CD4-positive, alpha-beta T cell treated with Interleukin-1 beta for 1 hour (primary cell): ENCODE measurements at regions not wholly inside any gene's neighbourhood (a gene's known extent, or its start where the extent isn't known, plus 50 kb on each side); places are given as distances from the start of the nearest gene placed in this dataset.
"Not testable (repeated sequence)": the region's sequence is repeated elsewhere in the genome, so short reads cannot be mapped to it uniquely, and the experiment has no call there.

Experiments
- DNase-seq, 2 donors: peaks; one replicate each; pipeline ENCODE4 v3.0.0-alpha.2; 2020 to 2022

DNA sequence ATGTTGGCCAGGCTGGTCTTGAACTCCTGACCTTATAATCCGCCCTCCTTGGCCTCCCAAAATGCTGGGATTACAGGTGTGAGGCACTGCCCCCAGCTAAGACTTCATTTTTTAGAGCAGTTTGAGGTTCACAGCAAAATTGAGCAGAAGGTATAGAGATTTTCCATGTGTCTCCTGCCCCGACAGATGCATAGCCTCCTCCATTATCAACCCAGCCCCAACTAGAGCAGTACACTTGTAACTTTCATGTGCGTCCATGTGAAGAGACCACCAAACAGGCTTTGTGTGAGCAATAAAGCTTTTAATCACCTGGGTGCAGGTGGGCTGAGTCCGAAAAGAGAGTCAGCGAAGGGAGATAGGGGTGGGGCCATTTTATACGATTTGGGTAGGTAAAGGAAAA is 179.1 kb downstream of the CD83 start:
- not testable (repeated sequence) for DNase-seq

DNA sequence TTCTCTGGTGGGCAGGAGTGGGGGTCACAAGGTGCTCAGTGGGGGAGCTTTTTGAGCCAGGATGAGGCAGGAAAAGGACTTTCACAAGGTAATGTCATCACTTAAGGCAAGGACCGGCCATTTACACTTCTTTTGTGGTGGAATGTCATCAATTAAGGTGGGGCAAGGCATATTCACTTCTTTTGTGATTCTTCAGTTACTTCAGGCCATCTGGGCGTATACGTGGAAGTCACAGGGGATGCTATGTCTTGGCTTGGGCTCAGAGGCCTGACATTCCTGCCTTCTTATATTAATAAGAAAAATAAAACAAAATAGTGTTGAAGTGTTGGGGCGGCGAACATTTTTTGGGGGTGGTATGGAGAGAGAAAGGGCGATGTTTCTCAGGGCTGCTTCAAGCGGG is 179.5 kb downstream of the CD83 start:
- not testable (repeated sequence) for DNase-seq

DNA sequence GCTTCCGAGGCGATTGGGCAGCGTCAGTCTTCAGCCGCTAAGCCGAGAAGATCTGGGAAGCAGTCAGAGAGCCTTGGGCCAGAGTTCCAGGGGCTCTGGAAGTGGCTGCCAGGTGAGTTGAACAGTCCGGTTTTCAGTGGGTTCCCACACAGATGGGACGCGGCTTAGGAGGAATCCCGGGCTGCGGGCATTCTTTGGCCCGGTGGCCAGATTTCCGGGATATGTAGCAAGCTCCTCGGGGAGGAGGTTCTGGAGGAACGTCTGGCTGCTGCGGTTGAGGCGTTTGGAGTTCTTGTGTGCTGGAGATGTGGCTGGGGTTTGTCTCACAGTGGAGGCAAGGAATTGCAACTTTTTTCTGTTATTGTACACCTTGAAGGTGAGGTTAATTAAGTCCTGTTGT is 182.6 kb downstream of the CD83 start:
- not testable (repeated sequence) for DNase-seq

DNA sequence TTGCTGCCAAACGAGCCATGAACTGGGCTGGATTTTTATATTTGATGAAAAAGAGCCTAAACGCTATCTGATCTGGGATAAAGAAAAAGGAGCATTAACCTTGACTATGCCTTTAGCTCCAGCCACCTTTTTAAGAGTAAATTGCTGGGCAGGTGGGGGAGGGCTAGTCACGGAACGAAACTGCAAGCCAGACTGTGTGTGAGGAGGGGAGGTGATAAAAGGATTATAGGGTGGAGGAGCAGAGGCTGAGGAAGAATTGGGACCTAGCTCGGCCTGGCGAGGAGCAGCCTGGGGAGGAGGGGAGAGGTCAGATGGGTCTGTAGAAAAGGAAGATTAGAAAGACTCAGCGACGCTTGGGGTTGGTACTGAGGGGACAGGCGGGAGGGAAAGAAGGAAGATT is 183.1 kb downstream of the CD83 start:
- DNase-seq, result not testable (repeated sequence)

DNA sequence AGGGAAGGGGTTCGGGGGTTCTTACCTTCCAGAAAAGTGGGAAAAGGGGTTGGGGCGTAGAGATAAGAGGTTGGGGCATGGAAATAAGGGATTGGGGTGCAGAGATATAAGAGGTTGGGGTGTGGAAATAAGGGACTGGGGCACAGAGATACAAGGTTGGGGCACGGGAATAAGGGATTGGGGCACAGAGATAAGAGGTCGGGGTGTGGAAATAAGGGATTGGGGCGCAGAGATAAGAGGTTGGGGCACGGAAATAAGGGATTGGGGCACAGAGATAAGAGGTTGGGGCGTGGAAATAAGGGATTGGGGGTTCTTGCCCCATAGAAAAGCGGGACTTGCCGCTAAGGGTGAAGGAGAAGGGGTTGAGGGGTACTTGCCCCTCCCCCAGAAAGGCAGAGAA is 183.9 kb downstream of the CD83 start:
- DNase-seq, result not testable (repeated sequence)

DNA sequence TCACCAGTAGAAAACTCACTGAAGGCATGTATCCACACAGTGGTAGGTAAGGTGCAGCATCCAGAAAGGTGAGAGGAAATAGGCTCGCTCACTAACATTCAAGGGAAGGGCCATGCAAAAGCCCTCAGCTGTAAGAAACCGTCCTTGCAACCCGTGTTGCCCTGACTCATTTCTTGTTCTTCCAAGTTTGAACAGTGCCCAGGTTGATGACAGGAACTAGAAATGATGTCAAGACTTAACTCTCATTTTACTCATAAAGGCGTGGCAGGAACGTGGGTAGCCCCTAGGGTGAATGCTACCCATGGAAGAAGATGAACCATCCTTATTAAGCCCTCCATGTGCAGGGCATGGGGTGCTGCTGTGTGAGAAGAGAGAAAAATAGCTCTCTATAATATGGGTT is 187.6 kb downstream of the CD83 start:
- DNase-seq, result no peak

DNA sequence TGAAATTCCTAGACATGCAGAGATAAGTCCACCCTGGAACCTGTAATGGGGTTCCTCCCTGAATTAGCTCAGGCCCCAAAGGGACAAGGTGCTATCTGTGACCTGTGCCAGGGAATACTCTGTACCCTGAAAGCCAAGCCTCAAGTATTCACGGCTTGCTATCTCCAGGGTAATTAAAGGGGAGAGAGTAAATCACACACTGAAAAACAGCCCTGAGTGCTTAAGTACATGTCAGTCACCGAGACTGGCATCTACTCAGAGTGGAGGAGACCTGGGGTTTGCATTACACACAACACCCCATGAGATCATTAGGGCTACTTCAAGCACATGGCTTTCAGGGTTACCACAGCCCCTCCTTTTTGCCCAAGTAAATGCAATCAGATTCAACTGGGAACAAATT is 188.1 kb downstream of the CD83 start:
- DNase-seq, result no peak

DNA sequence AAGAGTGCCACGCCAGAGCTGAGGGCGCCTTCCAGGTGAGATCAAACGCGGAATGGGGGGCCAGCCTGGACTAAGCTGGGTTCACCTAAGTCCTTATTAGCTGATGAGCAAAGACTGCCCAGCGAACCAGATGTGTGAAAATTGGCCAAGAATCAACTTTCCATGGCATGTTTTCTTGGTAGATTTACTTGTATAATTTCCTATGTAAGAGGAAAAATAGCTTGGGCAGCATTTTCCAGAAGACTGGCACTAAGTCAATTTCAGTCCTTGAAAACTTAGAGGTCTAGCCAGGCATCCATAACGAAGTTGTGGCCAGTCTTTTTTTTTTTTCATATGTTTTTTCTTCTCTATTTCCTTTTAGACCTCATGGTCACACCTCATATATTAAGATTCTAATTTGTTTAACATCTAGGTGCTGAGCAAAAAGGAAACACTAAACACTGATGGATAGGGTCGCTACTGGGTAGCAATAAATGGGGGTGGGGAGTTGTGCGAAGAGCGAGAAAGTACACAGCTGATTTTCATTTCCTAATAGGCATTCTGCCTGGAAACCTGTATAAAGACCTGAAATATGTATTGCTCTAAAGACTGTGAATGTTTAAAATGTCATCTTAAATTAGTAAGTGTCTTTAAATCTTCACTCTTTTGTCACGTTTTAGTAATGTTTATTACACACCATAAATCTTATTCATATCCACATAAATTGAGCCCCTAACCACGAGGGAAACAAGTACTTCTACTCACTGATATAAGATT is 188.8 kb downstream of the CD83 start:
- DNase-seq, result no peak

DNA sequence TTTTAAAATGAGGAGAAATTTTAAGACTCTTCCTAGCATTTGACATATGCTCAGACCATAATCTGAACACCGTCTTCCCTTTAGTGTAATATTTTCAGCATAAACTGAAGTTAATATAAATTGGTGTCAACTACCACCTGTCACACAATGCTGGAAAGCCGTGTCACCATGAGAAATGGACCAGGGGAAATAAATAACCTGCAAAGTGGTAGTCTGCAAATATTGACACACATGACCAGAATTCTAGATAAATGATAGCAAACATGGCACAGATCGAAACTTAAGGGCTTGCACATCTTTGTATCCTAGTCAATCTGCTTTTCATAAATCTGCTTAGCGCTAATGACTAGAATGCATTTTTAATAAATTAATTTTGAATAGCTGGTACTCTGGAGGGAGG is 191.9 kb downstream of the CD83 start:
- no peak for DNase-seq

DNA sequence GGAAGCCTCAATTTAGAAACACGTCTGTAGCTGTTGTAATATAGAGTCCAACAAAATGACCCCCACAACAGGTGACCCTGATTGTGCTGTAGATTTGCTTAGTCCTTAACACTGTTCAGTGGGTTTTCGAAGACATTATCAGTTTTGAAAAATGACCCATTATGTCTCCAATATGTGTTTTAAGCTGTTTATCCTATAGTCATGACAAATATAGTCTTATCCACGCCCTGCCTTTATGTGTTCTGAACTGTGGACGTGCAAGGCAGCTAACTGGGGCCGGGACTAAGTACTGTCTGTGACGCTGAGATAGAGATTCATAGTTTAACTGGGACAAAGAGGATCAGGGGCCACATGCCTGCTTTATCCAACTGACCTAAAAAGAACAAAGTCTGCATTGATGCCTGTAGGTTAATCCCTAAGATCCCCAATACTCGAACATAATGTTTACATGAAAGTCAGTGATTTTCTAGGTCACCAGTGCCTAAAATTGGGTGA is 192.4 kb downstream of the CD83 start:
- DNase-seq, result no peak

DNA sequence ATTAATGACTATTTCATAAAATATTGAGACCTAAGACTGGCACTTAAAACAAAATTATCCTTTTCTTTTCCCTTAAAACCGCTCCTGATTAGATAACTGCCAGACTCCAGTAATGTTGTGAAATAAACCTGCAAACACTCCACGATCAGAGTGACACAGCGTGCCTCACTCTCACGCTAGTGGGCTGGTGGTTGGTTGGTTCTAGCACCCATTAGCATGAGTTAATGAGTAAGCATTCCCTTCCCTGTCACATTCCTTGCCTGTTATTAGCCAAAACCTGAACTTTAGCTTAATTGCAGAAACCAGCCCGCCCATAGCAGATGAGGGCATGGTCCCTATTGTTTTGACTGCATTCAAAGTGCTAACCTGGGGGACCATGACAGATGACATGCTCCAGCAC is 193.4 kb downstream of the CD83 start:
- DNase-seq, result no peak

DNA sequence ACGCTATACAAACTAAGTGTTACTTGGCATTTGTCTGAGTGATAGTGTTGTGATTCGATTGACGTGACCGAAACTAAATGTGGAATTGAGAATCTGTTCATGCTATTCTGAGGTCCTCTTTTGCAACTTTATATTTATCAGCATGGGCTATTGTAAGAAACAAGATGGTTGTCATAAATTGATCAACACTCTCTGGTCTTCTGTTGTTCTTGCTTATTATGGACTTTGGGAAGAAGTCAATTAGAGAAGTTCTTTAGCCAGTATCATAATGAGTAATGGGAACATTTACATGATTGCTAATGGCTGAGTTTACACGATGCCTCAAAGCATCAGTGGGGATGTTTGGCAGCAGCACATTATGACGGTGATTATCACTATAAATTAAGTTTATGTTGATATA is 195.0 kb downstream of the CD83 start:
- no peak for DNase-seq

DNA sequence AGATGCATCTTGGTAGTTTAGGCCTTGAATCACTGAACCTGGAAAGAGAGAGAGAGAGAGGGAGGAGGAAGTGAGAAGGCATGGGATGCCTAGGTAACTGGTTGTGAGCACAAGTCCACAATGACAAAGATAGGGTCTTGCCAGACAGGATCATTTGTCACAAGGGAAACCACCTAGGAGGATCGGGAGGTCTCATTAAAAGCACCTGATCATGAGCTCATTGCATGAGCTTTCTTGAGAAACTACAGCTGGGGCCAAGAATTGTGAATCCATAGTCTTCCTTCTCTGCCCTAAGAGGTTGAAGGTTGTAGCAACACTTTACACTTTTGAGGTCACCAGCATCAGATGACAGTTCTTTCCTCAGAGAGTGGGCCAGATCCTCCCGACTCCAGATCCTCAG is 195.7 kb downstream of the CD83 start:
- no peak for DNase-seq

DNA sequence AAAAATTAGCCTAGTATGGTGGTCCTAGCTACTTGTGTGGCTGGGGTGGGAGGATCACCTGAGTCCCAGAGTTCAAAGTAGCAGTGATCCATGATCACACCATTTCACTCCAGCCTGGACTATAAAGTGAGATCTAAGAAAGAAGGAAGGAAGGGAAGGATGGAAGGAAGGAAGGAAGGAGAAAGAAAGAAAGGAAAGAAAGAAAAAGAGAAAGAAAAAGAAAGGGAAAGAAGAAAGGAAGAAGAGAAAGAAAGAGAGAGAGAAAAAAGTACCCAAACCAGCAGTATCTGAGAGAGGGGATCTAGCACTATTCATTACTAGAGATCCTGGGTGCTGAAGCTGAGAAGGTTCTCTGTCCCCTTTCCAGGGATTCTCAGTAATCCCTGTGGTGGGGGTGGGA is 197.8 kb downstream of the CD83 start:
- no peak for DNase-seq

DNA sequence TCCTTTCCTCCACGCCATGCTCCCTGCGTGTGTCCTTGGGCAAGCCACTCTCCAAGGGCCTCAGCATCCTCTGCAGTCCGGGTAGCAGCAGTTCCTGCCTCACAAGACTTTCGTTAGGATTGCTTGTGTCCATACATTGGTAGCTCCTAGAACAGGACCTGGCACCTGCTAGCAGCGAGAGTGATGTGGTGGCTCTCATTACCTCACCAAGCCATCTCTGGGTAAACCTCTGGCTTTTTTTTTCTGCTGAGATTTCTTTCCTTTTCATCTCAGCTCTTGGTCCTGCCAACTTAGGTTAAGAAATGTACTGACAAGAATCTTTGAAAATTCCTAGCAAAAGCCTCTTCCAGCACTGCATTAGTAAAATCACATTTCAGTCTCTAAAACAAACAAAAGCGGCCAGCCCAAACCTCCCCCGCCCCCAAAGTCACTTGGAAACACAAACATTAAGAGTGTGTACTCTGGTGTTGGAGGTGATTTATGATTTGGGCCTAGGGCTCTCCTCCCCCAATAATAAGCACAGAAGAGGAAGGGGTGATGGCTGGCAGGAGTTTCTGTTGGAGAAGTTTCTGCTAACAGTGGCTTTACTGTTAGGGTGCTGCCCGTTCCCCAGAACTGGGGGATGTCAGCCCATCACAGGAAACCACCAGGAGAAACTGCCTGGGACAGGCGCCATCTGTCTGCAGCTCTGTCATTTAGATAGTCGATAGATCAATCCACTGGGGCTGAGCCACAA is 199.2 kb downstream of the CD83 start:
- no peak for DNase-seq

DNA sequence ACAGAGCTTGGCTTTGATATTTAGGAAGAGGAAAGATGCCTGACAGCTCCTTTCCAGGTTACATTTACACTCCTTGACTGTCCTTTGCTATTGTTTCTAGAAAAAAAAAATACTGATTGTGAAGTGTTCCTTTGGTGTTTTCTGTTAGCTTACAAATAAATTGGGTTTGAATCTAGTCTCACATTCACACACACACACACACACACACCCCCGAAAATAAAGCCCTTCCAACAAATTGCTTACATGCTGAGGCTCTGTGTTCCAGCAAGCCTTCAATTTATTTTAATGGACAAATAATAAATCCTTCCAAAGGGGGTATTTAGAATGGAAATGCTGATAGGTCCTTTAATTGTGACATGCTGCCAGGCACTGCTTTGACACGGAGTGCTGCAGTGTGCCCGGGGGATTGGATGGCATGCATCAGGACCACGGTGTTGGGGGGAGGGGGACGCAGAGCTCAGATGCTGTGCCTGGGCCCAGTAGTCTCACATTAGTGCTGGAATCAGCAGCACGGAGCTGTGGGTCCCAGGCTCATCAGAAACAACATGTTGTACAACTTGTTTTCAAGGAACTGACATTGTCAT is 199.9 kb downstream of the CD83 start:
- no peak for DNase-seq

DNA sequence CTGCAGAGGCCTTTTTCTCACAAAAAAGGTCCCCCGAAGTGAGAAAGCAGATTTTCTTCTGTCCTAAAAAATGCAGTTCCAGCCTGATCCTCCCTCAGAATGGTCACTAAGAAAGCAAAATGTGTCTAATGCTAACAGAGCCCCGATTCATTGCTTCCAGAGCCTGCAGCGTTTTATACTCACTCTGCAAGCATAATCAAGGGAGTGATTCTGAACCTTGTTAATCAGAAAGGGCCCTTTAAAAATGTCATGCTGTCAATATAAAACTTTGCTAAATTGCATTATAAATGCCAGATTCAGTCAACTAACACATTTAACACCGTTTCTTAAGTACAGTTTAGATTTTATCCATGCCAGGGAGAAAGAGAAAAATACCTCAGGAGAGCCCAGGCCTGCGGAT is 202.8 kb downstream of the CD83 start:
- no peak for DNase-seq

DNA sequence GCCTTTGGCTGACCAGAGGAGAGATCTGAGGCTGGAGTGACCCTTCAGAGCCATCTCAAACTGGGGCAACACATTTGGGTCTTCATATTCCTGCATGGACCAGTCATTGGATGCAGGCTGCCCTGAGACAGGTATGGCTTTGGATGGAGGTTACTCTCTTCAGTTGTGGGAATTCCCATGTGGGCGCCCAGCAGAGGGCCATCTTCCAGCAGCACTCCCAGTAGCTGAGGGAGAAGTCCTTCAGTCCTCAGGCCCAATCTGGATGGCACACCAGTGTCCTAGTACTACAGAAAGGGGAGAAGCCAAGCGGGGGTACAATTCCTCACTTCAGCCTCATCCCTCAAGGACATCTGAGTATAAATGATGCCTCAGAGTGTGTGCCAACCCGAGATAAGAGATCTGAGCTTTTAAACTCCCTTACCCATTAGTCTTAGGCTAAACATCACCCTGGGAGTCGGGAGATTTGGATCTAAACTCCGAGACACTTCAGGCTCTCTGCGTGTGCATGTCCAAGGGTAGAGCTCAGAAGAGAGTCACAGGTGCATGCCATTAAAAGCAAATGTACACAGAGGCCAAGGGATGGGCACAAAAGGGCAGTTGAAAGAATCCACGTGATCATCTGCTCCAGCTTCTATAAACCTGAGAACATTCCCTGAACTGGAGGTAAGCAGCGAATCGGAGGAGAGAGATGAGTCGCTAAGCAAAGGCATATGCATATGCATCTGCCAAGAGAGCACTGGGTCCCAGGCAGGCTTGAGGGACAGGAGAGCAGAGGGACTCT is 204.6 kb downstream of the CD83 start:
- no peak for DNase-seq

DNA sequence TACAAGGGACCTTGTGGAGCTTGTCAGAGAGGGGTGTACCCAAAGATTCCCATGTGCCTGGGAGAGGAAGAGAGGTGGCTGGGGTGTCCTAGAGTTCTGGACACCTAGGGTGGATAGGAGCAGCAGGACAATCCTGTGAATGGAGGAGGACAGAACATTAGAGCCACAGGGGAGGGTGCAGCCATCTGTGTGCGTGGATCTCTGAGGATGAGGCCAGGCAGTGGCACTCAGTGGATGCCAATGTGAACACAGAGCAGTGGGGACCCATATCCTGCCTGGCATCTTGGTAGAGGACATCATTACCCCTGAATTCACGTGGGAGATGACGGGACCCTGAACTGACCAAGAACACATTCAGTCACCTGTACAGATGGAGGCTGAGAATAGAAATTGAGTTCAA is 205.3 kb downstream of the CD83 start:
- no peak for DNase-seq

DNA sequence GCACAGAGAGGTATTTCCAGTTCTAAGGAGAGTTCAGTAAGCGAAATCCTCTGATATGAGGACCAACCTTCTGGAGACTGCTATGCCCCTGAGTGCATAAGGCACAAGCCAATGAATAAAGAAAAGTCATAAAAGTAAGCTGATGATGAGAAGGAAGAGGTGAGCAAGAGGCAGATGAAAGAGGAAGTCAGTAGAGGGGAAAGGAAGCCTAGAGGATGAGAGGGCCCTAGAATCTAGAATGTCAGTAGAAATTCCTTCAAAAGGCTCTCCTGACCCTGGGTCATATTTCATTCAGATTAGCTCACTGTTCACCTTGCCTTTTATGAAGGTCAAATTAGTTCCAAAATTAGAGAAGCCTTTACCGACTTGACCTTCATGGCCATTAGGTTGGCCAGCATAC is 209.2 kb downstream of the CD83 start:
- no peak for DNase-seq

DNA sequence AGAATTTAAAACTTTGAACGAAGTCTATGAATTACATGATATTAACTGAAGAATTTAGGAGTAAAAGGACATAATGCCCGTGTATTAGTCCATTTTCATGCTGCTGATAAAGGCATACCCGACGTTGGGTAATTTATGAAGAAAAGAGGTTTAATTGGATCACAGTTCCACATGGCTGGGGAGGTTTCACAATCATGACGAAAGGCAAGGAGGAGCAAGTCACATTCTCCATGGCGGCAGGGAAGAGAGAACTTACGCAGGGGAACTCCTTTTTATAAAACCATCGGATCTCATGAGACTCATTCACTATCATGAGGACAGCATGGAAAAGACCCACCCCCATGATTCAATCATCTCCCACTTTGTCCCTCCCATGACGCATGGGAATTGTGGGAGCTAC is 210.6 kb downstream of the CD83 start:
- DNase-seq, result no peak

DNA sequence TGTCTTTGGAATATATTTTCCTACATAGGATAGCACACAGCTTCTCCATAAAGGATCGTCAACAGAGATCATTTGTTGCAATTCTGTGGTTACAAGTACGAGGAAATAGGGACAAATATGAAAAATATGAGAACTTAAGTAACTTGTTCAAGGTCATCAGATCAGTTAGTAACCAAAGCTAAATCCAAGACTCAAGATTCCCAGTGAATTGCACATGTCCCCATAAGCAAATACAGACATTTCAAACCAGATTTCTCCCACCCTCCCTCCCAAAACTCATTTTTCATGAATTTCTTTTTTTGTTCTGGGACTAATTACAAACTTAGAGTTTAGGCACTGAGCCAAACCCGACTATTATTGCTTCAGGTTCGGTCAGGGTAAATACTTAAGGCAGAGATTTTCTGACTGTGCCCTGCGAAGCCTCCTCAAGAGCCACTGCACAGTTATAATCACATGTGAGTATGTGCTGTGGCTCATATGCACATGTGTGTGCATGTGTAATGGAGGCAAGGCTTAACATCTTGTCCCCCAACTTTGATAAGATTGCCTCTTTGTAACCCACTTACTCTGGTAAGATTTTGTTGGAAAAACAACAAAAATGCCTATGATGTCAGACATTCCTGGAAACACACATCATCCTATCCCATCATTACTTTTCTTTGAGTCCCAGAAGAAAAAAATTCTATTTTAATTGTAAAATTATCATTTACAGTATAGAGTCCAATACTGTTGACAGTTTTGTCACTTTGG is 216.2 kb downstream of the CD83 start:
- DNase-seq, result no peak

DNA sequence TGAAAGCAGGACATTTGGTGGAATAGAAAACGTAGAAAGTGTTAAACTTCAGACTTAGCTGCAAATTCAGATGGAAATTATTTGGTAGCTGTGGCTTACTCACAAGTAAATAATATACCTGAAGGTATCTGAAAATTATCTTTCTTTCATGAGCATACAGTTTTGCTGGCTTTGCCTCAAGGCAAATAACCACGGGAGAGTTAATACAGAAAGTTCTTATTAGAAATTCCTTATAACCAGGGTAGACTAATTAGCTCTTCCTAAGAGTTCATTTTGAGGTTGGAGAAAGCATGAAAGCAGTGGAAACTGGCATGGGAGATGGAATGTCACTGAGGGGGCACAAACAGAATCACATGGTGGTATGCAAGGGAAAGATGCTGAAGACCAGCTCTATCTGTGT is 217.5 kb downstream of the CD83 start:
- DNase-seq, result no peak
